ENCODE measurements at regions not wholly inside any gene's neighbourhood (a gene's known extent, or its start where the extent isn't known, plus 50 kb on each side); places are given as distances from the start of the nearest gene placed in this dataset.

DNA sequence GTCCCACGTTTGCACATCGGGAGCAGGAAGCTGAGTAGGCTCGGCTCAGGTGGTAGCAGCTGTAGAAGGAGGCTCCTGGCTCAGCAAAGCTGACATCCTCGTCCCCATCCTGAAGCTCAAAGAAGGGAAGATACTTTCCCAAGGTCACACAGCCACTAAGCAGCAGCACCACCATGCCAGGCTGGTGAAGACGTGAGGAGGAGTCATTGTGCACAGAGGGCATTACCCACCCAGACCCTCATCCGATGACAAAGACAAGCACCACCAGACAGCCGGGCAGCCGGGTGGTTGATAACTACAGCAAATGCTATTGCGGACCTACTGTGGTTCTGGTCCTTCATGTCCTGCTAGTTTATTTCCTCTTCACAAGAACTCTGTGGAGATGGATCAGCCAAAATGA is 186.9 kb downstream of the MATN1 start:
- no peak overlapping the region for H3K27ac ChIP-seq
- H3K27me3 ChIP-seq = no peaks in the 10 kb centered on the region
- H3K4me3 ChIP-seq (ENCODE audit: low read depth in 1 of 2, low read length in 1 of 2) = no peak overlapping the region
- TF ChIP-seq, protein P1, sequence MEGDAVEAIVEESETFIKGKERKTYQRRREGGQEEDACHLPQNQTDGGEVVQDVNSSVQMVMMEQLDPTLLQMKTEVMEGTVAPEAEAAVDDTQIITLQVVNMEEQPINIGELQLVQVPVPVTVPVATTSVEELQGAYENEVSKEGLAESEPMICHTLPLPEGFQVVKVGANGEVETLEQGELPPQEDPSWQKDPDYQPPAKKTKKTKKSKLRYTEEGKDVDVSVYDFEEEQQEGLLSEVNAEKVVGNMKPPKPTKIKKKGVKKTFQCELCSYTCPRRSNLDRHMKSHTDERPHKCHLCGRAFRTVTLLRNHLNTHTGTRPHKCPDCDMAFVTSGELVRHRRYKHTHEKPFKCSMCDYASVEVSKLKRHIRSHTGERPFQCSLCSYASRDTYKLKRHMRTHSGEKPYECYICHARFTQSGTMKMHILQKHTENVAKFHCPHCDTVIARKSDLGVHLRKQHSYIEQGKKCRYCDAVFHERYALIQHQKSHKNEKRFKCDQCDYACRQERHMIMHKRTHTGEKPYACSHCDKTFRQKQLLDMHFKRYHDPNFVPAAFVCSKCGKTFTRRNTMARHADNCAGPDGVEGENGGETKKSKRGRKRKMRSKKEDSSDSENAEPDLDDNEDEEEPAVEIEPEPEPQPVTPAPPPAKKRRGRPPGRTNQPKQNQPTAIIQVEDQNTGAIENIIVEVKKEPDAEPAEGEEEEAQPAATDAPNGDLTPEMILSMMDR (IDR thresholded peaks at IDR 0.05) = no peak
- no peaks in the 10 kb centered on the region for H3K9me3 ChIP-seq
- H3K36me3 ChIP-seq = no peaks in the 10 kb centered on the region
- no peaks in the 10 kb centered on the region for H3K4me1 ChIP-seq (ENCODE audit: control insufficient read depth in 1 of 2, insufficient read depth in 1 of 2, low read depth in 1 of 2, low read length in 1 of 2)

DNA sequence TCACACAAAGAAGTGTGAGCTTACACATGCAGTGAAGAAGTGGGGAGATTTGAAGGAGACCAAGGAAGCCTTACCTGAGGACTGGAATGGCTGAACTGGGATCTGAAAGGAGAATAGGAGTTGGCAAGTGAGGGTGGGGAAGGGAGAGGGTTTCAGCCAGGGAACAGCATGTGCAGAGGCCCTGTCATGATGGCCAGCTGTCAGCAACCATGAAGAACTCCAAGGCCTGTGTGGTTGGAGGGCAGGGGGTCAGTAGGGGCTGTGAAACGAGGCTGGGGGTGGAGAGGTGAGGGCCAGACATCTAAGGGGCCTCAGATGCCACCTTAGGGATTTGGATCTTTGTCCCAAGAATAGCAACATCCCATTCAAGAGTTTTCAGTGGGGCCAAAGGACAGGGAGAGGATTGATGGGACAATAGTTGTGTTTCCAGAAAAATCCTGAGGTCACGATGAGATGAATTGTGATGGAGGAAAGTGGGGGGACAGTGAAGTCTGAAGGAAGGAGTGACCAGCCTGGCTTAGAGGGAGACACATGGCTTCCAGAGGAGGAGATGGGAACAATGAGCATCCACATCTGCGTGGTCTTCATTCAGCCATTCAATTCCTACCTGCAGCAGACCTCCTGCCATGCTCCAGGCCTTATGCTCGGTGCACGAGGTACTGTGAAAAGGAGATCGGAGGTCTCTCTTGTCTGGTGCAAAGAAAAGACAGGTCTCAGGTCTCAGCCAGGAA is 187.6 kb downstream of the MATN1 start:
- H3K27ac ChIP-seq = no peak overlapping the region
- H3K4me3 ChIP-seq (ENCODE audit: low read depth in 1 of 2, low read length in 1 of 2) = no peak overlapping the region
- H3K4me1 ChIP-seq (ENCODE audit: control insufficient read depth in 1 of 2, insufficient read depth in 1 of 2, low read depth in 1 of 2, low read length in 1 of 2) = no peaks in the 10 kb centered on the region
- H3K27me3 ChIP-seq = peaks cover 1% of the 10 kb centered on the region
- no peaks in the 10 kb centered on the region for H3K9me3 ChIP-seq
- H3K36me3 ChIP-seq = no peaks in the 10 kb centered on the region
- TF ChIP-seq, protein P1 (IDR thresholded peaks at IDR 0.05) = no peak

DNA sequence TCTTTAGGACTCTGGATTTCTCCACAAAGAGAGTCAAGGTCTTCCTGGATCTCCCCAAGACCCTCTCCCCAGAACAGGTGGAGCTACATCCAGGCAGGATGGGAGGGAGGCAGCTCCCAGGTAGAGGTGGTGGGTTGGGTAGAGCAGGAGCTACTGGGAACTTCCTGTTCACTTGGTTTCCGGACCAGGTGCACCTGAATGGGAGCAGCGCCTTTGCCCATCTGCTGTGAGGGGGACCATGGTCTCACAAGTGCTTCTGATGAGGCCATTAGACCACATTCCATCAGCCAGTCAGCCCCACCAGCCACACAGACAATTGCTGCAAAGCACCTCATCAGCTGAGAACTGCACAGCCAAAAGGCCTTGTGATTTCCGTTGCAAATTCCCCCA is 188.8 kb downstream of the MATN1 start:
- TF ChIP-seq, protein P1 (IDR thresholded peaks at IDR 0.05) = no peak
- Histone ChIP-seq H3K4me1 (ENCODE audit: control insufficient read depth in 1 of 2, insufficient read depth in 1 of 2, low read depth in 1 of 2, low read length in 1 of 2) (no peaks in the 10 kb centered on the region), H3K27me3 (peaks cover 7% of the 10 kb centered on the region), H3K9me3 (no peaks in the 10 kb centered on the region), H3K4me3 (ENCODE audit: low read depth in 1 of 2, low read length in 1 of 2) (no peak overlapping the region), H3K36me3 (no peaks in the 10 kb centered on the region), H3K27ac (no peak overlapping the region)

DNA sequence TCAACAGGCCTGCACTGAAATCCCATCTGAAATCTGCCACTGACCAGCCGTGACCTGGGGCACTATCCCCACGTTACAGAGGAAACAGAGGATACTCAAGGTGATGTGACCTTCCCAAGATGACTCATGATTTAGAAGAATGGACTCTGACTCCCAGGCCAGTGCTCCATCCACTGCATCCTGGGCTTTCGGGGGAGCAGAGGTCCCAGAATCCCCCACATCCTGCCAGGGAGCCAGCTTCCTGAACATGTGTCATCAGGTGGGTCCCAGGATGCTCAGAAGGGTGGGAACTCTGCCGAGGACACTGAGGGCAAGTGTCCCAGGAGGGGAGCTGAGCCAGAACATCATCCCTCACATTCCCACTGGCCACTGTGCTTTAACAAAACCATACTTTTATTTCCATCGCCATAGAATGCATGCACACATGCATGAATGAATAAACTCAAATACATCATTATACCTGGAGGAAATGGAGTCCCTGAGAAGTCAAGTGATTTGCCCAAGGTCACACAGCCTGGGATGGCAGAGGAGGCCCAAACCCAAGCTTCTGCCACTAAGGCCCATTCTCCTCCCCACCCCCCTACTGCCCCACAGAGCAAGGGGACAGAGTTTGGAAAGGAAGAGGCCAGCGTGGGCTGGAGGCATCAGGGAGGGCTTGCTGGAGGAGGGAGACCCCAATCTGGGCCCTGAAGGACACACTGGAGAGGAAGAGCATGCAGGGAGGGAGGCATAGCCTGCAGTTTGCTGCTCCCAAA is 189.4 kb downstream of the MATN1 start:
- TF ChIP-seq, protein P1 (IDR thresholded peaks at IDR 0.05) = no peak
- Histone ChIP-seq H3K27me3 (peaks cover 7% of the 10 kb centered on the region), H3K36me3 (no peaks in the 10 kb centered on the region), H3K4me1 (ENCODE audit: control insufficient read depth in 1 of 2, insufficient read depth in 1 of 2, low read depth in 1 of 2, low read length in 1 of 2) (no peaks in the 10 kb centered on the region), H3K27ac (no peak overlapping the region), H3K9me3 (no peaks in the 10 kb centered on the region), H3K4me3 (ENCODE audit: low read depth in 1 of 2, low read length in 1 of 2) (no peak overlapping the region)

DNA sequence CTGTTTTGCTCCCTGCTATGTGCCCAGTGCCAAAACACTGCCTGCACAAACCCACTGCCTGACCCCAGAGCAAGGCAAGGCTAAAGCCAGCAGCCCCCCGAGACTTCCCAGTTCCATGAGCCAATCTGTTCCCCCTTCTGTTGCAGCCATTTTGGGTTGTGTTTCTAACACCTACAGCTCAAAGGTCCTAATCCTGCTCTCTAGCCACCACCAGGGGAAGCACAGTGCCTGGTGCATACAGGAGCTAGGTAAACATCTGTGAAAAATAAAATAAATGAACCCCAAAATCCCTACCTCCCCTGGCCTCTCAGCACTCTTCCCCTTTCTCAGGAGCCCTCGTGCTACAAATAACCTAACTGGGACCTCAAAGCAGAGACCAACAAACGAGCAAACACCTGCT is 190.2 kb downstream of the MATN1 start:
- H3K36me3 ChIP-seq = no peaks in the 10 kb centered on the region
- H3K4me3 ChIP-seq (ENCODE audit: low read depth in 1 of 2, low read length in 1 of 2) = no peak overlapping the region
- peaks cover 10% of the 10 kb centered on the region for H3K27me3 ChIP-seq
- H3K27ac ChIP-seq = no peak overlapping the region
- no peaks in the 10 kb centered on the region for H3K4me1 ChIP-seq (ENCODE audit: control insufficient read depth in 1 of 2, insufficient read depth in 1 of 2, low read depth in 1 of 2, low read length in 1 of 2)
- H3K9me3 ChIP-seq = no peaks in the 10 kb centered on the region
- TF ChIP-seq, protein P1 (IDR thresholded peaks at IDR 0.05) = no peak
